NCI-H1092 (cell line): ENCODE measurements at regions not wholly inside any gene's neighbourhood (a gene's known extent, or its start where the extent isn't known, plus 50 kb on each side); places are given as distances from the start of the nearest gene placed in this dataset.

Experiments
- DNase-seq: peaks from one replicate; lab custom pipeline; 2025; lab: John Stamatoyannopoulos, UW

GRCh38 chr5:168159425-168159824, 132.0 kb upstream of the WWC1 start:
- DNase-seq = peak; percentile 25

GRCh38 chr5:168162464-168162863, 129.0 kb upstream of the WWC1 start:
- peak; percentile 69 for DNase-seq

- peak; percentile 7 for DNase-seq
These were observed 127.5 kb upstream of the WWC1 start for GRCh38 chr5:168163966-168164365.

GRCh38 chr5:168165221-168165914, 126.1 kb upstream of the WWC1 start:
- DNase-seq = no peak

- no peak for DNase-seq
These were observed 125.5 kb upstream of the WWC1 start for GRCh38 chr5:168165977-168166376.

GRCh38 chr5:168167338-168167737, 124.1 kb upstream of the WWC1 start:
- no peak for DNase-seq

- peak; percentile 20 for DNase-seq
These were observed 122.3 kb upstream of the WWC1 start for GRCh38 chr5:168168978-168169698.

- no peak for DNase-seq
These were observed 121.7 kb upstream of the WWC1 start for GRCh38 chr5:168169791-168170190.

GRCh38 chr5:168171901-168172759, 119.3 kb upstream of the WWC1 start:
- no peak for DNase-seq

- no peak for DNase-seq
These were observed 118.7 kb upstream of the WWC1 start for GRCh38 chr5:168172760-168173223.

GRCh38 chr5:168174376-168174775, 117.1 kb upstream of the WWC1 start:
- DNase-seq = no peak

- no peak for DNase-seq
These were observed 115.2 kb upstream of the WWC1 start for GRCh38 chr5:168176251-168176650.

- no peak for DNase-seq
These were observed 114.5 kb upstream of the WWC1 start for GRCh38 chr5:168176941-168177340.

GRCh38 chr5:168177831-168178450, 113.5 kb upstream of the WWC1 start:
- no peak for DNase-seq

GRCh38 chr5:168179192-168179593, 112.3 kb upstream of the WWC1 start:
- no peak for DNase-seq

- DNase-seq = no peak
These were observed 109.2 kb upstream of the WWC1 start for GRCh38 chr5:168182269-168182668.

- no peak for DNase-seq
These were observed 107.3 kb upstream of the WWC1 start for GRCh38 chr5:168184103-168184502.

- no peak for DNase-seq
These were observed 105.0 kb upstream of the WWC1 start for GRCh38 chr5:168186289-168187074.

- DNase-seq = no peak
These were observed 103.8 kb upstream of the WWC1 start for GRCh38 chr5:168187614-168188013.

GRCh38 chr5:168188182-168188581, 103.3 kb upstream of the WWC1 start:
- no peak for DNase-seq

- no peak for DNase-seq
These were observed 99.3 kb upstream of the WWC1 start for GRCh38 chr5:168192120-168192519.
